ENCODE measurements at regions not wholly inside any gene's neighbourhood (a gene's known extent, or its start where the extent isn't known, plus 50 kb on each side); places are given as distances from the start of the nearest gene placed in this dataset.

- TF ChIP-seq POLR2AphosphoS5 (IDR thresholded peaks at IDR 0.05; ENCODE audit: borderline replicate concordance, low read depth, low read length), result no peak
- no peak for TF ChIP-seq EZH2 (IDR thresholded peaks at IDR 0.05)
- TF ChIP-seq FOXP2 (optimal IDR thresholded peaks at IDR 0.05; ENCODE audit: control extremely low read depth, extremely low read length, insufficient read depth), result no peak
These were observed 469.8 kb downstream of the USP25 start for GRCh38 chr21:16199539-16199938.

Data from SK-N-MC (cell line).